RWPE2 (cell line): ENCODE measurements at regions not wholly inside any gene's neighbourhood (a gene's known extent, or its start where the extent isn't known, plus 50 kb on each side); places are given as distances from the start of the nearest gene placed in this dataset.

Source experiments
- ATAC-seq: fragments of 200-7000 bp; cut with Tn5 transposase; 3 replicates; pipeline ENCODE4 v1.9.1; 2021; ENCODE audit warnings: low read depth
- DNase-seq: peaks from one replicate; pipeline ENCODE4 v3.0.0-alpha.2; 2020; ENCODE audit warnings: low spot score
- H3K27ac ChIP-seq: fragments of 450-650 bp; 2 replicates; pipeline ENCODE4 v1.5.1; 2017; ENCODE audit warnings: mild to moderate bottlenecking; ENCODE audit not compliant: poor library complexity, severe bottlenecking
- H3K27me3 ChIP-seq: fragments of 250-450 bp; sonication (Bioruptor Pico); 2 replicates; pipeline ENCODE4 v1.5.1; 2021; ENCODE audit warnings: mild to moderate bottlenecking, moderate library complexity; ENCODE audit not compliant: insufficient read depth, poor library complexity, severe bottlenecking
- H3K36me3 ChIP-seq: fragments of 250-450 bp; sonication (Bioruptor Pico); 2 replicates; pipeline ENCODE4 v1.5.1; 2020; ENCODE audit warnings: low read depth, mild to moderate bottlenecking, moderate library complexity
- H3K4me1 ChIP-seq: fragments of 250-450 bp; sonication (Bioruptor Pico); 2 replicates; pipeline ENCODE4 v1.5.1; 2021; ENCODE audit warnings: mild to moderate bottlenecking, moderate library complexity; ENCODE audit not compliant: insufficient read depth, poor library complexity, severe bottlenecking
- H3K4me3 ChIP-seq: fragments of 250-450 bp; sonication (Bioruptor Pico); 2 replicates; pipeline ENCODE4 v1.5.1; 2021; ENCODE audit warnings: mild to moderate bottlenecking, moderate library complexity; ENCODE audit not compliant: severe bottlenecking
- H3K9me3 ChIP-seq: fragments of 250-450 bp; sonication (Bioruptor Pico); 2 replicates; pipeline ENCODE4 v1.5.1; 2021; ENCODE audit warnings: mild to moderate bottlenecking, moderate library complexity; ENCODE audit not compliant: severe bottlenecking
- TF ChIP-seq, protein P1 (sequence below): fragments of 450-650 bp; IDR thresholded peaks from one replicate; pipeline ENCODE4 v1.5.1; 2017; ENCODE audit warnings: mild to moderate bottlenecking, moderate library complexity; ENCODE audit not compliant: poor library complexity, severe bottlenecking

DNA sequence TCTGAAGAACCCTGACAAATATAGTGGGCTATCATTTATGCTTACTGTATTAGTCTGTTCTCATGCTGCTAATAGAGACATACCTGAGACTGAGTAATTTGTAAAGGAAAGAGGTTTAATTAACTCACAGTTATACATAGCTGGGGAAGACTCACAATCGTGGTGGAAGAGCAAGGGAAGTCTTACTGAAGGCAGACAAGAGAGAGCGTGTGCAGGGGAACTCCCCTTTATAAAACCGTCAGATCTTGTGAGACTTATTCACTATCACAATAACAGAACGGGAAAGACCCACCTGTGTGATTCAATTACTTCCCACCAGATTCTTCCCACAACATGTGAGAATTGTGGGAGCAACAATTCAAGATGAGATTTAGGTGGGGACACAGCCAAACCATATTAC lies 526.8 kb upstream of the GOT2 start:
- H3K4me3 ChIP-seq = no peak overlapping the region
- ATAC-seq (no peak), DNase-seq (no peak)
- TF ChIP-seq, protein P1, sequence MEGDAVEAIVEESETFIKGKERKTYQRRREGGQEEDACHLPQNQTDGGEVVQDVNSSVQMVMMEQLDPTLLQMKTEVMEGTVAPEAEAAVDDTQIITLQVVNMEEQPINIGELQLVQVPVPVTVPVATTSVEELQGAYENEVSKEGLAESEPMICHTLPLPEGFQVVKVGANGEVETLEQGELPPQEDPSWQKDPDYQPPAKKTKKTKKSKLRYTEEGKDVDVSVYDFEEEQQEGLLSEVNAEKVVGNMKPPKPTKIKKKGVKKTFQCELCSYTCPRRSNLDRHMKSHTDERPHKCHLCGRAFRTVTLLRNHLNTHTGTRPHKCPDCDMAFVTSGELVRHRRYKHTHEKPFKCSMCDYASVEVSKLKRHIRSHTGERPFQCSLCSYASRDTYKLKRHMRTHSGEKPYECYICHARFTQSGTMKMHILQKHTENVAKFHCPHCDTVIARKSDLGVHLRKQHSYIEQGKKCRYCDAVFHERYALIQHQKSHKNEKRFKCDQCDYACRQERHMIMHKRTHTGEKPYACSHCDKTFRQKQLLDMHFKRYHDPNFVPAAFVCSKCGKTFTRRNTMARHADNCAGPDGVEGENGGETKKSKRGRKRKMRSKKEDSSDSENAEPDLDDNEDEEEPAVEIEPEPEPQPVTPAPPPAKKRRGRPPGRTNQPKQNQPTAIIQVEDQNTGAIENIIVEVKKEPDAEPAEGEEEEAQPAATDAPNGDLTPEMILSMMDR = no peak
- H3K4me1 ChIP-seq = no peaks in the 10 kb centered on the region
- no peak overlapping the region for H3K27ac ChIP-seq
- H3K27me3 ChIP-seq = no peaks in the 10 kb centered on the region
- no peaks in the 10 kb centered on the region for H3K9me3 ChIP-seq
- no peaks in the 10 kb centered on the region for H3K36me3 ChIP-seq

- DNase-seq = no peak
Measured at GRCh38 chr16:59259950-59260319, 525.8 kb upstream of the GOT2 start.

GRCh38 chr16:59259074-59259949 lies 525.2 kb upstream of the GOT2 start:
- DNase-seq = no peak

More at GRCh38 chr16:59259950-59260319, 525.8 kb upstream of the GOT2 start:
- Histone ChIP-seq H3K4me3 (no peak overlapping the region), H3K27me3 (no peaks in the 10 kb centered on the region), H3K27ac (no peak overlapping the region), H3K4me1 (no peaks in the 10 kb centered on the region), H3K36me3 (no peaks in the 10 kb centered on the region), H3K9me3 (no peaks in the 10 kb centered on the region)
- TF ChIP-seq, protein P1 = no peak
- ATAC-seq = no peak

GRCh38 chr16:59252317-59252716 lies 518.2 kb upstream of the GOT2 start:
- no peaks in the 10 kb centered on the region for H3K9me3 ChIP-seq
- TF ChIP-seq, protein P1 = no peak
- no peak overlapping the region for H3K27ac ChIP-seq
- ATAC-seq = no peak
- H3K36me3 ChIP-seq = no peaks in the 10 kb centered on the region
- no peaks in the 10 kb centered on the region for H3K4me1 ChIP-seq
- no peak overlapping the region for H3K4me3 ChIP-seq
- no peak for DNase-seq
- no peaks in the 10 kb centered on the region for H3K27me3 ChIP-seq

More at GRCh38 chr16:59259074-59259949, 525.2 kb upstream of the GOT2 start:
- Histone ChIP-seq H3K4me3 (no peak overlapping the region), H3K9me3 (no peaks in the 10 kb centered on the region), H3K4me1 (no peaks in the 10 kb centered on the region), H3K36me3 (no peaks in the 10 kb centered on the region), H3K27me3 (no peaks in the 10 kb centered on the region), H3K27ac (no peak overlapping the region)
- TF ChIP-seq, protein P1 = no peak
- no peak for ATAC-seq

DNA sequence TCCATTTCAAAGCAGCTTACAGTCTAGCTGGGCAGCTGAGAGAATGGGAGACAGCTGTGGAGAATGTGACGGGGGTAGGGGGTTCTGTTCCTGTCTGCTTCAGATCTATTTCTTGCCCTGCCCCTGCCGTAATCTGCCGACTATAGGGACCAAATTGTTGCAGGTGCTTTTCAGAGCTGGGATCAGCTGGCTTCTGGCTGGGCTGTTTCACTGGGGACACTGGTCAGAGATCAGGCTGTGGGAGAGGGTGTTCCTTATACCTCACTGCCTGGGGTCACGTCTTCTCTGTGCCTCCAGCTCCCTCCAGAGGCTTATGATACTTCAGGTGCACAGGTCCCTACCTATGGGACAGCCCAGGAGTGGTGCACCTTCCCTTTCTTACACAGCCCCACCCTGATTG lies 514.9 kb upstream of the GOT2 start:
- no peak overlapping the region for H3K27ac ChIP-seq
- H3K9me3 ChIP-seq = no peaks in the 10 kb centered on the region
- no peaks in the 10 kb centered on the region for H3K27me3 ChIP-seq
- 0 out of 3 replicates have a peak, but pooled peaks have one; percentile 35 for ATAC-seq
- no peak for DNase-seq
- H3K4me3 ChIP-seq = no peak overlapping the region
- H3K36me3 ChIP-seq = no peaks in the 10 kb centered on the region
- H3K4me1 ChIP-seq = no peaks in the 10 kb centered on the region
- TF ChIP-seq, protein P1 = no peak
